Mucosa of rectum (tissue), 2 donors: ENCODE measurements at regions not wholly inside any gene's neighbourhood (a gene's known extent, or its start where the extent isn't known, plus 50 kb on each side); places are given as distances from the start of the nearest gene placed in this dataset.
A peak's percentile ranks its signal among the peaks of the same experiment; 100 is the strongest.
"Not testable (repeated sequence)": the region's sequence is repeated elsewhere in the genome, so short reads cannot be mapped to it uniquely, and the experiment has no call there.

Experiments used
- H3K27ac ChIP-seq, 2 donors: one replicate each; pipeline ENCODE4 v1.7.0; 2013; ENCODE audit warnings: inconsistent platforms in 2 of 2, low read depth in 2 of 2, low read length in 2 of 2
- H3K27me3 ChIP-seq, 2 donors: one replicate each; pipeline ENCODE4 v1.7.0; 2013; ENCODE audit warnings: low read length in 2 of 2; ENCODE audit not compliant: control insufficient read depth in 2 of 2, insufficient read depth in 2 of 2
- H3K36me3 ChIP-seq, 2 donors: one replicate each; pipeline ENCODE4 v1.7.0; 2013; ENCODE audit warnings: low read length in 2 of 2; ENCODE audit not compliant: control insufficient read depth in 2 of 2, insufficient read depth in 2 of 2
- H3K4me1 ChIP-seq, 2 donors: one replicate each; pipeline ENCODE4 v1.7.0; 2013; ENCODE audit warnings: low read length in 2 of 2, mild to moderate bottlenecking in 1 of 2; ENCODE audit not compliant: control insufficient read depth in 2 of 2, insufficient read depth in 2 of 2
- H3K4me3 ChIP-seq, 2 donors: one replicate each; pipeline ENCODE4 v1.7.0; 2013; ENCODE audit warnings: low read length in 2 of 2
- H3K9ac ChIP-seq, 2 donors: one replicate each; pipeline ENCODE4 v1.7.0; 2013; ENCODE audit warnings: low read length in 2 of 2, low read depth in 1 of 2, mild to moderate bottlenecking in 1 of 2
- H3K9me3 ChIP-seq, 2 donors: one replicate each; pipeline ENCODE4 v1.7.0; 2013; ENCODE audit warnings: low read length in 2 of 2; ENCODE audit not compliant: control insufficient read depth in 2 of 2
- donor health status: healthy.
- donor health status: Normal muscosa, but diverticular disease.

DNA sequence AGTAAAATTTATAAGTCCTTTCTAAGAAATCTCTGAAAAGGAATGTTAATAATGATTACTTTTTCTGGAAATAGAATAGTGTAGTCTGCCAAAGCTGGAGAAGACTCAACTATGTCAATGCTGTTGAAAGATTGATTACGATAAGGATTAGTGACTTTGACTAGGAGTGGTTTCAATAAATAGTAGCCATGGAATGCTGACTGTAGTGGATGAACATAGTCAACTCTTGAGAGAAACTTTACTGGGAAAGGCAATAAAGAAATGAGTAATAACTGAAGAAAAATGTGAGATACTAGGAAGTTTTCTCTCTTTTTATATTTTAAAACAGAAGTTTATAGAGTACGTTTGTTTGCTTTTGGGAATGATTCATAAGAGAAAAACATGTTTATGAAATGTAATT is 105.0 kb upstream of the CDK13 start:
- H3K4me3 ChIP-seq, result no peak overlapping the region
- H3K27me3 ChIP-seq, result no peaks in the 10 kb centered on the region
- no peaks in the 10 kb centered on the region for H3K36me3 ChIP-seq
- no peaks in the 10 kb centered on the region for H3K4me1 ChIP-seq
- no peaks in the 10 kb centered on the region for H3K9me3 ChIP-seq
- no peak overlapping the region for H3K27ac ChIP-seq
- H3K9ac ChIP-seq, result no peak overlapping the region

DNA sequence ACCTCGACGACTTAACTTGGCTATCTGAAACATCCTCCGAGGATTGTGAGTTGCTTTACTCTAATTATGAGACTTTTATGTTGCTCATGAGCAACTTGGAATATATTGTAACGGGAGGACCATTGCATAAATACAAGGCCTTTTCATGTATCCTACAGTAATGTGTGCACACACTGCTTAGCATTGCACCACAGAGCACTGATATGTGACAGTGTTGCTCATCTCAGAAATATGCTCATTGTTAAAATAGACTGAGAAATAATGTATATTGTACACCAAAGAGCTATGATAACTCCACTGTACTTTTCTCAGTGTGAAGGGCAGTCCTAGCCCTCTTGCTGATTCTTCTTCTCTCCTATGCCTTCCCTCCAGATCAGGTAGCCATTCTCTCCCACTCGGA is 102.8 kb upstream of the CDK13 start:
- Histone ChIP-seq H3K9me3 (no peaks in the 10 kb centered on the region), H3K27me3 (no peaks in the 10 kb centered on the region), H3K9ac (no peak overlapping the region), H3K4me3 (no peak overlapping the region), H3K4me1 (no peaks in the 10 kb centered on the region), H3K36me3 (no peaks in the 10 kb centered on the region), H3K27ac (no peak overlapping the region)

DNA sequence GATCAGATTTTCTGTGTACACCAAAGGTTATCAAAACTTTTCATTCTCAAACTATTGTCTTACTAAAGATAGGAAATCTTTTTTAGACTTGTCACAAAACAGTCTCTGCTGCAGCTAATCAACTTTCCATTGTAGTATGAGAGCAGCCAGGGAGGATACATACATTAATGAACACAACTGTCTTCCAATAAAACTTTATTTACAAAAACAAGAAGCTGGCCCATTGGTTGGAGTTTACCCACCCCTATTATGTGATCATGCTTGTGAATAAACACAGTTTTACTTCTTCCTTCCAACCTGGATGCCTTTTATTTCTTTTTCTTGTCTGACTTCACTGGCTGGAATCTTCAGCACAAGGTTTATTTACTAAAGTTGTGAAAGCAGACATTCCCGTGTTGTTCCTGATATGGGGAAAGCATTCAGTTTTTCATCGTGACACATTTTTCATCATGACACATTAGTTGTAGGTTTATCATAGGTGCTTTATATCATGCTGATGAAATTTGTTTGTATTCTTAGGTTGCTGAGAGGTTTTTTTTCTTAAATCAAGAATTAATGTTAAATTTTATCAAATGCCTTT is 98.5 kb upstream of the CDK13 start:
- H3K27ac ChIP-seq, result no peak overlapping the region
- no peaks in the 10 kb centered on the region for H3K27me3 ChIP-seq
- H3K4me3 ChIP-seq, result no peak overlapping the region
- no peak overlapping the region for H3K9ac ChIP-seq
- no peaks in the 10 kb centered on the region for H3K36me3 ChIP-seq
- no peaks in the 10 kb centered on the region for H3K9me3 ChIP-seq
- no peaks in the 10 kb centered on the region for H3K4me1 ChIP-seq

DNA sequence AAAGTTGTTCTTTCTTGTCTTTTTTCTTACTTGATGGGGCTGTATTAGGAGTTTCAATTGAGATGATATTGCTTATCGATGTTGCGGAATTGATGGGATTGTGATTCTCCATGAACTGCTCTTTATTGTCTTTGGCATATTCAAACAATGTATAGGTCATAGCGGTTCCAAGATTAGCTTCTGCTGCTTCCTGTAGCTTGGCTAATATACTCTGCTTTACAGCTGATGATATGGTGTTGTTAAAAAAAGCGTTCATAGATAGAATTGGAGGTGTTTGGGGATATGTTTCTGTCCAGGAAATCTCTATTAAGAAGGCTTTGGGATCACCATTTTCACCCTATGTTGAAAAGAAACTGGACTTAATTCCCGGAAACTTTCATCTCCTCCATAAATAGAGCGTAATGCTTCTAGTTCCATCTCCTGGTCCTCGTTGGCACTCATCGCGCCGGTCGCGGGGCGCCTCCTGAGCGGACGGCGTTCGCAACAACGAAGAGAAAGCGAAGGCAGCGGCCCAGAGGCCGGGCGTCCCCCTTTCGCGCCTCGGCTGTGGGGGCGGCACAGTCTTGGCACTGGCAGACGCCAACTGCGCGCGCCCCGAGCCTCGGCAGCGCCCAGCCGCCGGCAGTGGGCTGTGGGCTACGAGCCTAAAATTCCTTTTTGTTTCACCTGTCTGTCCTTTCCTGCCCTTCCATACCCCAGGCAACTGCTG is 95.3 kb upstream of the CDK13 start:
- not testable (repeated sequence) for H3K4me1 ChIP-seq, H3K9me3 ChIP-seq, H3K27me3 ChIP-seq, H3K27ac ChIP-seq, H3K36me3 ChIP-seq, H3K9ac ChIP-seq
- H3K4me3 ChIP-seq, result peak overlapping the region in 1 of 2 donors; percentile 23

DNA sequence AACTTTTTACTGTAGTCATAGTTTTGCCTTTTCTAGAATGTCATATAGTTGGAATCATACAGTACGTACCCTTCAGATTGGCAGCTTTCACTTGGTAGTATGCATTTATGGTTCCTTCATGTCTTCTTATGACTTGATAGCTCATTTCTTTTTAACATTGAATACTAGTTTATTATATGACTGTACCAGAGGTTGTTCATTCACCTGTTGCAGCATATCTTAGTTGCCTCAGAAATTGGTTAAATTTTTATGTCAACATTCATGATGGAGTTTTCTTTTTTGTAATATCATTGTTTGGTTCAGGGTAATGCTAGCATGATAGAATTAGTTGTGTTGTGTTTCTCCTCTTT is 94.8 kb upstream of the CDK13 start:
- Histone ChIP-seq H3K9ac (no peak overlapping the region), H3K27me3 (no peaks in the 10 kb centered on the region), H3K36me3 (no peaks in the 10 kb centered on the region), H3K27ac (no peak overlapping the region), H3K4me3 (no peak overlapping the region), H3K4me1 (no peaks in the 10 kb centered on the region), H3K9me3 (no peaks in the 10 kb centered on the region)

DNA sequence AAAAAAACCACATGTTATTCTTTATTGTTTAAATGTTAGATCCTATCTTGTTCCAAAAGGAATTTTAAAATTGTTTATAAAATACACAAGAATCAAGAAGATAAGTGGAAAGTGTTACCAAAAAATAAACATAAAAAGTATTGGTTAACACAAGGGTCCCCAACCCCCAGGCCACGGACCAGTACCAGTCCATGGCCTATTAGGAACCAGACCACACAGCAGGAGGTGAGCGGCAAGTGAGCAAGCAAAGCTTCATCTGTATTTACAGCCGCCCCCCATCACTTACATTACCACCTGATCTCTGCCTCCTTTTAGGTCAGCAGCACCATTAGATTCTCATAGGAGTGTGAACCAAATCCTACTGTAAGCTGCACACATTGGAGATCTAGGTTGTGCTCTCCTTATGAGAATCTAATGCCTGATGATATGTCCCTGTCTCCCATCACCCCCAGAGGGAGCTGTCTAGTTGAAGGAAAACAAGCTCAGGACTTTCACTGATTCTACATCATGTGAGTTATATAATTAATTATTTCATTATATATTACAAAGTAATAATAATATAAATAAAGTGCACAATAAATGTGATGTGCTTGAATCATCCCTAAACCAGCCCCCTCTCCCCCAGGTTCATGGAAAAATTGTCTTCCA is 86.3 kb upstream of the CDK13 start:
- not testable (repeated sequence) for H3K4me3 ChIP-seq, H3K4me1 ChIP-seq, H3K27me3 ChIP-seq, H3K36me3 ChIP-seq, H3K27ac ChIP-seq, H3K9me3 ChIP-seq, H3K9ac ChIP-seq

DNA sequence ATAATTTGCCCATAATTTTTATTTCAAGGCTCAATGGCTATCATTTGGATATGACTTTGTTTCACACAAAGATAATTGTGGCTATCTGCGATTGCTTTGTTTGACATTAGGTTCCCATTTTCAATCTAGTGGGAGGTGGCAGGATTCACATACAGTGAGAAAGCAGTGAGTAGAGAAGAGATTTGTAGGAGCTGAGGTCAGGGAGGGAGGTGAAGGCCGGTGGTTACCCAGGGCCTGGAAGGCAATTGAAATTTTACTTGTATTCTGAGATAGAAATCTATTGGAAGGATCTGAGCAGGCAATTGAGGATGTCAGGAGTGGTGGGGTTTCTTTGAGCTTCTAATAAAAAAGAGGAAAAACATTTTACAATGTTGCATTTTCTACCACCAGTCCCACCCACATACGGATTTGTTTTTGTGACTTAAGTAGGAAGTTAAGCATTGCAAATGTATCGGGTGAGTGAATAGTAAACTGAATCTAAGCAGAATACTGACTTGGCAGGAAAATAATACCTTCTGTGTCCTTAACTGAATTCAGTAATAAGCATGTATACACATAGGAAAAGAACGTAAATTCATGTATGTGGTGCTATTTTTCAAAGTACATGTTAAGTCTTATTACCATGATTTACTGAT is 80.1 kb upstream of the CDK13 start:
- not testable (repeated sequence) for H3K9ac ChIP-seq, H3K4me1 ChIP-seq, H3K9me3 ChIP-seq, H3K36me3 ChIP-seq, H3K27me3 ChIP-seq, H3K27ac ChIP-seq, H3K4me3 ChIP-seq

DNA sequence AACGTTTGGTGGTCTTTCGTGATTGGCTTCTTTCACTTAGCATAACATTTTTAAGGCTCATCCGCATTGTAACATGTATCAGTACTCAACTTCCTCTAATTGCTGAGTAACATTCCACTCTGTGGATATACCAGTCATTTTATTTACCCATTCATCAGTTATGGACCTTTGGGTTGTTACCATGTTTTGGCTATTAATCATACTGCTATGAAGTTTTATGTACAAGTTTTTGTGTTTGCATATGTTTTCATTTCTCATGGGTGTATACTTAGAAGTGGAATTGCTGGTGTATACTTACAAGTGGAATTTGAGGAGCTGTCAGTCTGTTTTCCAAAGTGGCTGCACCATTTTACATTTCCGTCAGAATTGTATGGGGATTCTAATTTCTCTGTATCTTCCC is 78.4 kb upstream of the CDK13 start:
- not testable (repeated sequence) for H3K27me3 ChIP-seq, H3K36me3 ChIP-seq

DNA sequence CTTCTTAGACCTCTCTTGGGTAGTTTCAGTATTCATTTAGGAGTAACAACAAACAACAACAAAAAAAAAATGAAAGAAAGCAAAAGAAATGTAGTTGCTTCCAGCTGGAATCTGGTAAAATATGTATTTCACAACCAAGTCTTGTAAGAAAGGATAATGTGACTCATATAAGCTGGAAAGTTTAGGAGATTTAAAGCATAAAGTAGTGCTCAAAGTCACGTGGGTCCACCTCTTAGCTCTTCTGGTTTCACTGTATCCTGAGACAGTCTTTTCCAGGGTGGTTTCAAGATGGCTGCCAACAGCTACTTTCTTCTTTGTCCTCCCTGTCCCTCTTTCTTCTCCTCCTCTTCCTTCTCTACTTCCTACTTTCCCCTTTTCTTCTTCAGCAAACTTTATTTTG is 69.5 kb upstream of the CDK13 start:
- Histone ChIP-seq H3K9me3 (peaks cover 0 to 8% of the 10 kb centered on the region in 2 donors), H3K4me3 (no peak overlapping the region), H3K36me3 (no peaks in the 10 kb centered on the region), H3K4me1 (no peaks in the 10 kb centered on the region), H3K27me3 (no peaks in the 10 kb centered on the region), H3K27ac (no peak overlapping the region), H3K9ac (no peak overlapping the region)

More for the DNA sequence above, 78.4 kb upstream of the CDK13 start:
- H3K4me1 ChIP-seq, H3K9me3 ChIP-seq, H3K9ac ChIP-seq, H3K27ac ChIP-seq, H3K4me3 ChIP-seq: not testable (repeated sequence)

DNA sequence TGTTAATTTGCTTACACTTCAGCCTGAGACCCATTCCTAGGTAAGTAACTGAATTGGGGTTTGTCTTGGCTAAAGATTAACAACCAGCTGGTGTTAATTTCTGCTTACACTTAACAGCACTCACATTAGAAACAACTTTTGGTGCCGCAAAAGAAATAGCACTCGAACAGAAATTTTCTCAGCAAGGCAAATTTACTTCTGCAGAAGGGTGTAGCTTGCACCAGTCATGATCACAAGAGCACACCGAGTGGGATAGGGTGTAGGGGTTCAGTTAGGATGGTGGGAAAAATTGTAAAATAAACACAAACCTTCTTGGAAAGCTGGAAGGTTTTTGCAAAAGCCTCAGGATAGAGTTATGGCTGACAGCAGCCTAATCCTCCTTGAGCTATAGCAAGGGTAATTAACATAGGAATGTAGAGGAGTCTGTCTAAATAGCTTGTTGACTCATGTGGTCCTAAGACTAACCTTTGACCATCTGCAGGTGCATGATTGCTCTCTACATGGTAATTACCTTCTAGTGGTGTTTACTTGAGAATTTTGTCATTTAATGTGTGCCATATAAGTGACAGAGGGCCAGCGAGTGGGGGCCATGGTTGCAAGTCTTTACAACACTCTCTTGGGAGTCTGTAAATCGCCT is 67.8 kb upstream of the CDK13 start:
- Histone ChIP-seq H3K4me3 (no peak overlapping the region), H3K36me3 (no peaks in the 10 kb centered on the region), H3K27ac (no peak overlapping the region), H3K4me1 (no peaks in the 10 kb centered on the region), H3K27me3 (no peaks in the 10 kb centered on the region), H3K9me3 (peaks cover 0 to 8% of the 10 kb centered on the region in 2 donors), H3K9ac (no peak overlapping the region)
